Stomach (tissue), 8 donors: ENCODE measurements at regions not wholly inside any gene's neighbourhood (a gene's known extent, or its start where the extent isn't known, plus 50 kb on each side); places are given as distances from the start of the nearest gene placed in this dataset.
A peak's percentile ranks its signal among the peaks of the same experiment; 100 is the strongest.
"Not testable (repeated sequence)": the region's sequence is repeated elsewhere in the genome, so short reads cannot be mapped to it uniquely, and the experiment has no call there.

Experiments
- DNase-seq, 2 donors: peaks; one replicate each; pipeline versions ENCODE4 v3.0.0 to v3.0.0-alpha.2; 2013 to 2019
- H3K27ac ChIP-seq, 5 donors: fragments of 200-600 bp in 4 of 5; sonication (generic) in 4 of 5; one replicate each; pipeline ENCODE4 v1.5.1; 2013 to 2019; ENCODE audit warnings: mild to moderate bottlenecking in 1 of 5, moderate library complexity in 1 of 5
- H3K27me3 ChIP-seq, 3 donors: fragments of 200-600 bp; sonication (generic); one replicate each; pipeline ENCODE4 v1.5.1; 2017 to 2019; ENCODE audit warnings: mixed run types in 1 of 3
- H3K36me3 ChIP-seq, 4 donors: fragments of 200-600 bp; sonication (generic); 1 replicate in 3 of 4; 2 replicates in 1 of 4; pipeline ENCODE4 v1.5.1; 2016 to 2019
- H3K4me1 ChIP-seq, 4 donors: fragments of 200-600 bp; sonication (generic); one replicate each; pipeline ENCODE4 v1.5.1; 2016 to 2019
- H3K4me3 ChIP-seq, 4 donors: fragments of 200-600 bp; sonication (generic) in 3 of 4; one replicate each; pipeline ENCODE4 v1.5.1; 2016 to 2019; ENCODE audit warnings: mild to moderate bottlenecking in 1 of 4
- H3K9me3 ChIP-seq, 4 donors: fragments of 200-600 bp; sonication (generic); one replicate each; pipeline ENCODE4 v1.5.1; 2016 to 2019
- CTCF ChIP-seq, 7 experiments: fragments of 450-650 bp in 4 of 7; fragments of 200-600 bp in 3 of 7; sonication (generic) in 3 of 7; IDR thresholded peaks; one replicate each; pipeline ENCODE4 v1.5.1; 2016 to 2019; ENCODE audit warnings: antibody characterized with exemption in 7 of 7, control low read depth in 2 of 7, mild to moderate bottlenecking in 1 of 7
- EP300 ChIP-seq: sonication (generic); formaldehyde crosslinking; IDR thresholded peaks from one replicate; pipeline ENCODE4 v1.6.1; 2017; ENCODE audit warnings: antibody characterized with exemption
- POLR2A ChIP-seq, 4 donors: fragments of 450-650 bp; IDR thresholded peaks; one replicate each; pipeline ENCODE4 v1.6.1; 2016; ENCODE audit warnings: antibody characterized with exemption in 4 of 4, control low read depth in 2 of 4, mild to moderate bottlenecking in 1 of 4, moderate library complexity in 1 of 4
- POLR2AphosphoS5 ChIP-seq, 3 donors: sonication (generic); formaldehyde crosslinking; IDR thresholded peaks; one replicate each; pipeline ENCODE4 v1.6.1; 2016; ENCODE audit warnings: antibody characterized with exemption in 3 of 3
- WGBS, 5 donors: extraction: QIAGEN DNeasy Blood & Tissue Kit in 3 of 5; methylation state at CpG; one replicate each; pipeline versions ENCODE4 v1.1.5 to v1.1.7; 2013 to 2018; 5-methylcytosine and 5-hydroxymethylcytosine counted together
- intact Hi-C: fragments of 100-400 bp; cut with DNase I; formaldehyde crosslinking; loops from one replicate; pipeline ENCODE4 v1.15.1; 2023; ENCODE audit warnings: low total_unique reads
- donor health status: healthy with polysubstance abuse.
- donor health status: Bipolar disorder and iron deficiency.
- donor health status: healthy.

GRCh38 chr10:16242446-16242845 is 194.4 kb upstream of the PTER start:
- H3K27ac ChIP-seq = no peak overlapping the region
- 91 to 96% (median 93%) methylated on average over 3 of the region's 3 CpGs for WGBS, 5 donors
- H3K4me3 ChIP-seq = no peak overlapping the region
- no peaks in the 10 kb centered on the region for H3K4me1 ChIP-seq
- H3K36me3 ChIP-seq = no peaks in the 10 kb centered on the region
- no peaks in the 10 kb centered on the region for H3K27me3 ChIP-seq
- no peak for TF ChIP-seq POLR2A (IDR thresholded peaks at IDR 0.05)
- TF ChIP-seq POLR2AphosphoS5 (IDR thresholded peaks at IDR 0.05) = no peak
- TF ChIP-seq EP300 = no peak
- TF ChIP-seq CTCF (IDR thresholded peaks at IDR 0.05) = no peak
- H3K9me3 ChIP-seq = peaks cover 0 to 8% (median 4%) of the 10 kb centered on the region in 4 donors
- no peak for DNase-seq
- intact Hi-C loops = no loop called here

- no peaks in the 10 kb centered on the region for H3K4me1 ChIP-seq
- TF ChIP-seq CTCF (IDR thresholded peaks at IDR 0.05) (no peak), POLR2AphosphoS5 (IDR thresholded peaks at IDR 0.05) (no peak), POLR2A (IDR thresholded peaks at IDR 0.05) (no peak), EP300 (no peak)
- no peak for DNase-seq
- H3K36me3 ChIP-seq = no peaks in the 10 kb centered on the region
- peaks cover 0 to 8% (median 4%) of the 10 kb centered on the region in 4 donors for H3K9me3 ChIP-seq
- intact Hi-C loops = no loop called here
- H3K27me3 ChIP-seq = no peaks in the 10 kb centered on the region
- no peak overlapping the region for H3K4me3 ChIP-seq
- H3K27ac ChIP-seq = no peak overlapping the region
Measured at GRCh38 chr10:16242859-16243613, 193.8 kb upstream of the PTER start.

- H3K36me3 ChIP-seq, H3K4me3 ChIP-seq, intact Hi-C loops, H3K9me3 ChIP-seq, H3K27ac ChIP-seq, H3K27me3 ChIP-seq, H3K4me1 ChIP-seq: not testable (repeated sequence)
- peak in 1 of 2 donors; percentile 8 for DNase-seq
- 43 to 57% (median 49%) methylated on average over 7 of the region's 7 CpGs for WGBS, 5 donors
Measured at GRCh38 chr10:16250136-16250535, 186.7 kb upstream of the PTER start.

GRCh38 chr10:16256336-16256735 is 180.5 kb upstream of the PTER start:
- H3K4me1 ChIP-seq = no peaks in the 10 kb centered on the region
- DNase-seq = no peak
- 80 to 87% (median 83%) methylated on average over 3 of the region's 3 CpGs for WGBS, 5 donors
- H3K36me3 ChIP-seq = no peaks in the 10 kb centered on the region
- H3K9me3 ChIP-seq = no peaks in the 10 kb centered on the region
- no peaks in the 10 kb centered on the region for H3K27me3 ChIP-seq
- H3K27ac ChIP-seq = no peak overlapping the region
- intact Hi-C loops = no loop called here
- TF ChIP-seq CTCF (IDR thresholded peaks at IDR 0.05) (no peak), POLR2AphosphoS5 (IDR thresholded peaks at IDR 0.05) (no peak), POLR2A (IDR thresholded peaks at IDR 0.05) (no peak), EP300 (no peak)
- H3K4me3 ChIP-seq = no peak overlapping the region

GRCh38 chr10:16258291-16259040 is 178.3 kb upstream of the PTER start:
- DNase-seq = no peak
- WGBS, 5 donors = 77 to 85% (median 79%) methylated on average over 6 of the region's 6 CpGs
- H3K9me3 ChIP-seq = peaks cover 0 to 5% (median 0%) of the 10 kb centered on the region in 4 donors
- intact Hi-C loops = no loop called here
- no peaks in the 10 kb centered on the region for H3K27me3 ChIP-seq
- no peak overlapping the region for H3K27ac ChIP-seq
- no peaks in the 10 kb centered on the region for H3K36me3 ChIP-seq
- TF ChIP-seq POLR2A (IDR thresholded peaks at IDR 0.05) (no peak), POLR2AphosphoS5 (IDR thresholded peaks at IDR 0.05) (no peak), CTCF (IDR thresholded peaks at IDR 0.05) (no peak), EP300 (no peak)
- no peak overlapping the region for H3K4me3 ChIP-seq
- H3K4me1 ChIP-seq = no peaks in the 10 kb centered on the region
